ENCODE measurements at regions not wholly inside any gene's neighbourhood (a gene's known extent, or its start where the extent isn't known, plus 50 kb on each side); places are given as distances from the start of the nearest gene placed in this dataset.

DNA sequence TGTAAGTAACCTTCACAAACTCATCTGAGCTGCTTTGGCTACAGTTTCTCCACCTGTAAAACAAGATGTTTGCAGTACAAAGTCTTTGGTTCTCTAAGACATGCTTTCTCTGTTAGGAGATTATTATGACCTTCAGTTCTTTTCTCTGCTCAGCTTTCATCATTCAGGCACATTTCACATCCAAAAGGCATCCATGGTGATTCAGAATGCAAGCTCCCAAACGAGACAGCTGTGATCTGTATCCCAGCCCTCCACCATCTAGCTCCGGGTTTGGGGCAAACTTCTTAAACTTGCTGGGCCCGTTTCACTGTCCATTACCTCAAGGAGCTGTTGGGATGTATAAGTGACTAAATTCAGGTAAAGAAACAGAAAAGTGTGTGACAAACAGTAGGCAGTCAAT, 95.8 kb upstream of the COL1A2 start:
- TF ChIP-seq EZH2 (IDR thresholded peaks at IDR 0.05; ENCODE audit: low read depth), result no peak
- TF ChIP-seq, protein P1, sequence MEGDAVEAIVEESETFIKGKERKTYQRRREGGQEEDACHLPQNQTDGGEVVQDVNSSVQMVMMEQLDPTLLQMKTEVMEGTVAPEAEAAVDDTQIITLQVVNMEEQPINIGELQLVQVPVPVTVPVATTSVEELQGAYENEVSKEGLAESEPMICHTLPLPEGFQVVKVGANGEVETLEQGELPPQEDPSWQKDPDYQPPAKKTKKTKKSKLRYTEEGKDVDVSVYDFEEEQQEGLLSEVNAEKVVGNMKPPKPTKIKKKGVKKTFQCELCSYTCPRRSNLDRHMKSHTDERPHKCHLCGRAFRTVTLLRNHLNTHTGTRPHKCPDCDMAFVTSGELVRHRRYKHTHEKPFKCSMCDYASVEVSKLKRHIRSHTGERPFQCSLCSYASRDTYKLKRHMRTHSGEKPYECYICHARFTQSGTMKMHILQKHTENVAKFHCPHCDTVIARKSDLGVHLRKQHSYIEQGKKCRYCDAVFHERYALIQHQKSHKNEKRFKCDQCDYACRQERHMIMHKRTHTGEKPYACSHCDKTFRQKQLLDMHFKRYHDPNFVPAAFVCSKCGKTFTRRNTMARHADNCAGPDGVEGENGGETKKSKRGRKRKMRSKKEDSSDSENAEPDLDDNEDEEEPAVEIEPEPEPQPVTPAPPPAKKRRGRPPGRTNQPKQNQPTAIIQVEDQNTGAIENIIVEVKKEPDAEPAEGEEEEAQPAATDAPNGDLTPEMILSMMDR (conservative IDR thresholded peaks at IDR 0.05), result no peak
